SK-N-SH (cell line): ENCODE measurements at regions not wholly inside any gene's neighbourhood (a gene's known extent, or its start where the extent isn't known, plus 50 kb on each side); places are given as distances from the start of the nearest gene placed in this dataset.

Experiments used
- CTCF ChIA-PET: fragments of 300-600, 350-600 bp; formaldehyde crosslinking; extraction: SDS; loops from one replicate; lab custom pipeline; 2021; lab: Yijun Ruan, JAX
- POLR2A ChIA-PET: fragments of 350-600 bp; sonication (Branson Sonifier 250); formaldehyde crosslinking; extraction: SDS; loops from one replicate; lab custom pipeline; 2020; ENCODE audit warnings: antibody characterized with exemption, inconsistent platforms; lab: Yijun Ruan, JAX
- DNase-seq: peaks from one replicate; pipeline ENCODE4 v3.0.0; 2012
- H2AFZ ChIP-seq: fragments of 200-600 bp; sonication (generic); 2 replicates; pipeline ENCODE4 v1.8.1; 2016; ENCODE audit warnings: antibody characterized with exemption, mild to moderate bottlenecking, low read depth
- H3F3A ChIP-seq: fragments of 200-600 bp; sonication (generic); replicated peaks from 2 replicates; pipeline ENCODE3; 2016; ENCODE audit warnings: antibody characterized with exemption, mild to moderate bottlenecking; ENCODE audit not compliant: insufficient read depth
- H3K27ac ChIP-seq, 2 experiments: fragments of 200-500 bp in 1 of 2; fragments of 200-600 bp in 1 of 2; sonication (Bioruptor generic) in 1 of 2; sonication (generic), shearing (Covaris generic) in 1 of 2; 2 replicates each; pipeline versions ENCODE4 v1.5.1 to v1.6.1; 2014 to 2016; ENCODE audit warnings: low read depth in 2 of 2, inconsistent platforms in 1 of 2, low read length in 1 of 2, mild to moderate bottlenecking in 1 of 2, mixed read lengths in 1 of 2
- H3K27me3 ChIP-seq: fragments of 200-600 bp; sonication (generic), shearing (Covaris generic); 2 replicates; pipeline ENCODE4 v1.6.1; 2016; ENCODE audit warnings: mixed run types; ENCODE audit not compliant: insufficient read depth
- H3K36me3 ChIP-seq, 2 experiments: fragments of 200-500 bp in 1 of 2; fragments of 200-600 bp in 1 of 2; sonication (Bioruptor generic) in 1 of 2; sonication (generic) in 1 of 2; replicated peaks in 1 of 2; 2 replicates each; pipeline versions ENCODE3 to v1.5.1; 2014 to 2016; ENCODE audit warnings: low read length in 1 of 2, mild to moderate bottlenecking in 1 of 2; ENCODE audit not compliant: insufficient read depth in 2 of 2, control insufficient read depth in 1 of 2
- H3K4me1 ChIP-seq, 2 experiments: fragments of 200-500 bp in 1 of 2; fragments of 200-600 bp in 1 of 2; sonication (Bioruptor generic) in 1 of 2; sonication (generic), shearing (Covaris generic) in 1 of 2; 2 replicates each; pipeline versions ENCODE4 v1.5.1 to v1.6.1; 2014 to 2016; ENCODE audit warnings: low read depth in 1 of 2, low read length in 1 of 2, mixed run types in 1 of 2; ENCODE audit not compliant: insufficient read depth in 2 of 2, control insufficient read depth in 1 of 2
- H3K4me2 ChIP-seq: fragments of 200-600 bp; sonication (generic), shearing (Covaris generic); 2 replicates; pipeline ENCODE4 v1.6.1; 2017; ENCODE audit warnings: mixed run types
- H3K4me3 ChIP-seq, 2 experiments: fragments of 200-500 bp in 1 of 2; fragments of 200-600 bp in 1 of 2; sonication (Bioruptor generic) in 1 of 2; sonication (generic), shearing (Covaris generic) in 1 of 2; 2 replicates each; pipeline versions ENCODE4 v1.5.1 to v1.8.1; 2014 to 2016; ENCODE audit warnings: low read depth in 2 of 2, inconsistent platforms in 1 of 2, low read length in 1 of 2, mild to moderate bottlenecking in 1 of 2, mixed read lengths in 1 of 2, moderate library complexity in 1 of 2
- H3K79me2 ChIP-seq: fragments of 200-600 bp; sonication (generic); 2 replicates; pipeline ENCODE4 v1.8.1; 2017; ENCODE audit warnings: mild to moderate bottlenecking; ENCODE audit not compliant: insufficient read depth
- H3K9ac ChIP-seq: fragments of 200-600 bp; sonication (generic); 2 replicates; pipeline ENCODE4 v1.6.1; 2017; ENCODE audit warnings: mixed run types
- H3K9me2 ChIP-seq: fragments of 200-600 bp; sonication (generic); 2 replicates; pipeline ENCODE4 v1.6.1; 2017; ENCODE audit warnings: mixed run types
- H3K9me3 ChIP-seq: fragments of 200-600 bp; sonication (generic); 2 replicates; pipeline ENCODE4 v1.6.1; 2017; ENCODE audit warnings: mixed run types, mild to moderate bottlenecking, moderate library complexity
- H4K20me1 ChIP-seq: fragments of 200-600 bp; sonication (generic); 2 replicates; pipeline ENCODE4 v1.6.1; 2017; ENCODE audit warnings: mild to moderate bottlenecking, mixed run types; ENCODE audit not compliant: insufficient read depth
- CHD2 ChIP-seq: fragments of 150-350 bp; IDR thresholded peaks from 2 replicates; pipeline ENCODE4 v1.6.1; 2018; ENCODE audit warnings: low read length; ENCODE audit not compliant: partially characterized antibody
- ELF1 ChIP-seq: IDR thresholded peaks from 2 replicates; pipeline ENCODE4 v1.4.0; 2012
- EZH2phosphoT487 ChIP-seq: fragments of 200-600 bp; sonication (generic); IDR thresholded peaks from 2 replicates; pipeline ENCODE4 v1.6.1; 2017; ENCODE audit warnings: low read depth, mixed run types, mild to moderate bottlenecking, antibody characterized with exemption, moderate library complexity, borderline replicate concordance
- FOXJ3 ChIP-seq: sonication (generic); formaldehyde crosslinking; IDR thresholded peaks from 2 replicates; pipeline ENCODE4 v1.5.1; 2020; ENCODE audit warnings: mild to moderate bottlenecking, missing genetic modification reagents
- FOXM1 ChIP-seq: IDR thresholded peaks from 2 replicates; pipeline ENCODE4 v1.4.0; 2012; ENCODE audit warnings: low read depth, mild to moderate bottlenecking
- GABPA ChIP-seq: IDR thresholded peaks from 2 replicates; pipeline ENCODE4 v1.4.0; 2012; ENCODE audit warnings: low read depth, mild to moderate bottlenecking
- GATA2 ChIP-seq: sonication (generic); formaldehyde crosslinking; IDR thresholded peaks from 2 replicates; pipeline ENCODE4 v1.5.0; 2020; ENCODE audit warnings: mild to moderate bottlenecking, missing genetic modification reagents
- JUND ChIP-seq: IDR thresholded peaks from 2 replicates; pipeline ENCODE4 v1.4.0; 2012
- MEF2A ChIP-seq: IDR thresholded peaks from 2 replicates; pipeline ENCODE4 v1.4.0; 2012; ENCODE audit warnings: low read depth, borderline replicate concordance
- MXI1 ChIP-seq: IDR thresholded peaks from 2 replicates; pipeline ENCODE4 v1.6.1; 2012; ENCODE audit warnings: mild to moderate bottlenecking, low read depth, low read length, improper control_type of control experiment
- NRF1 ChIP-seq: IDR thresholded peaks from 2 replicates; pipeline ENCODE4 v1.6.1; 2012; ENCODE audit warnings: low read depth, mild to moderate bottlenecking, low read length
- POLR2AphosphoS5 ChIP-seq: IDR thresholded peaks from 2 replicates; pipeline ENCODE4 v1.6.1; 2012; ENCODE audit warnings: low read depth, low read length
- RAD21 ChIP-seq: IDR thresholded peaks from 2 replicates; pipeline ENCODE4 v1.6.1; 2012; ENCODE audit warnings: mild to moderate bottlenecking, low read length
- SMC3 ChIP-seq: IDR thresholded peaks from 2 replicates; pipeline ENCODE4 v1.6.1; 2012; ENCODE audit warnings: low read depth, low read length, improper control_type of control experiment
- TEAD4 ChIP-seq: IDR thresholded peaks from 2 replicates; pipeline ENCODE4 v1.4.0; 2012; ENCODE audit warnings: mild to moderate bottlenecking, borderline replicate concordance; ENCODE audit not compliant: insufficient read depth
- YY1 ChIP-seq: IDR thresholded peaks from 2 replicates; pipeline ENCODE4 v1.4.0; 2012; ENCODE audit warnings: low read depth, mild to moderate bottlenecking
- WGBS: methylation state at CpG from one replicate; pipeline ENCODE4 v1.1.6; 2017; ENCODE audit warnings: low lambda C conversion rate; 5-methylcytosine and 5-hydroxymethylcytosine counted together
- TF ChIP-seq, protein P1 (sequence below): IDR thresholded peaks from 2 replicates; pipeline ENCODE4 v1.4.0; 2012; ENCODE audit warnings: low read depth
- TF ChIP-seq, protein P2 (sequence below): IDR thresholded peaks from 2 replicates; pipeline ENCODE4; 2012
- TF ChIP-seq, protein P3 (sequence below): IDR thresholded peaks from 2 replicates; pipeline ENCODE4 v1.4.0; 2012; ENCODE audit warnings: low read depth, borderline replicate concordance

DNA sequence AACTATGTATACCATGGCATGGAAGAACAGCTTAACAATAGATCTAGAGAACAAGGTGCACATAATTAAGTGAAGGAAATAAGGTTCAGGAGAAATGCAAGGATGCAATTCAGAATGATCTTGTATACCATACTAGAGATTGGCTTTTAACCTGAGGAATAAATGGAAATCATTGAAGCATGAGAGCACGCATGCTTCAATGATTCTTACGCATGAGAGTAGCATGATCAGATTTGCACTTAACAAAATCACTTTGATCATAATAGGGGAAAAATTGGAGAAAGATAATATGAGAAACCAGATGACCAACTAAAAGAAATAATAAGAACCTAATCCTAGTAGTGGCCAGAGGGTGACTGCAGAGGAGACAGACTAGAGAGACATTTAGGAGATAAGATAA lies 133.3 kb upstream of the FSCB start:
- TF ChIP-seq YY1 (no peak), MEF2A (no peak), MXI1 (no peak), GATA2 (CRISPR knock-in tag) (no peak), POLR2AphosphoS5 (no peak), FOXM1 (no peak), RAD21 (no peak)
- TF ChIP-seq, protein P1, sequence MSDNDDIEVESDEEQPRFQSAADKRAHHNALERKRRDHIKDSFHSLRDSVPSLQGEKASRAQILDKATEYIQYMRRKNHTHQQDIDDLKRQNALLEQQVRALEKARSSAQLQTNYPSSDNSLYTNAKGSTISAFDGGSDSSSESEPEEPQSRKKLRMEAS, result no peak
- TF ChIP-seq, protein P2, sequence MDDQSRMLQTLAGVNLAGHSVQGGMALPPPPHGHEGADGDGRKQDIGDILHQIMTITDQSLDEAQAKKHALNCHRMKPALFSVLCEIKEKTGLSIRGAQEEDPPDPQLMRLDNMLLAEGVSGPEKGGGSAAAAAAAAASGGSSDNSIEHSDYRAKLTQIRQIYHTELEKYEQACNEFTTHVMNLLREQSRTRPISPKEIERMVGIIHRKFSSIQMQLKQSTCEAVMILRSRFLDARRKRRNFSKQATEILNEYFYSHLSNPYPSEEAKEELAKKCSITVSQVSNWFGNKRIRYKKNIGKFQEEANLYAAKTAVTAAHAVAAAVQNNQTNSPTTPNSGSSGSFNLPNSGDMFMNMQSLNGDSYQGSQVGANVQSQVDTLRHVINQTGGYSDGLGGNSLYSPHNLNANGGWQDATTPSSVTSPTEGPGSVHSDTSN, result no peak
- H3K27ac ChIP-seq, result no peak overlapping the region
- 20% methylated on average over 2 of the region's 2 CpGs for WGBS
- no peaks in the 10 kb centered on the region for H4K20me1 ChIP-seq
- no peaks in the 10 kb centered on the region for H3K27me3 ChIP-seq
- no peaks in the 10 kb centered on the region for H3K79me2 ChIP-seq
- no peaks in the 10 kb centered on the region for H3K9me3 ChIP-seq
- H3K4me1 ChIP-seq, result no peaks in the 10 kb centered on the region; a peak in 1 of 4 replicates
- H3K4me2 ChIP-seq, result no peak overlapping the region
- H2AFZ ChIP-seq, result no peak overlapping the region
- no peak for DNase-seq
- H3K4me3 ChIP-seq, result no peak overlapping the region
- ChIA-PET POLR2A (no interaction called here), CTCF (no interaction called here)
- no peak overlapping the region for H3K9ac ChIP-seq
- no peaks in the 10 kb centered on the region for H3F3A ChIP-seq
- H3K9me2 ChIP-seq, result no peaks in the 10 kb centered on the region
- H3K36me3 ChIP-seq, result no peaks in the 10 kb centered on the region

- H3K27me3 ChIP-seq, result no peaks in the 10 kb centered on the region
- 3% methylated on average over 5 of the region's 5 CpGs for WGBS
- no peak overlapping the region for H3K9ac ChIP-seq
Measured at GRCh38 chr14:44639781-44640385, 132.8 kb upstream of the FSCB start.

More at GRCh38 chr14:44639781-44640385, 132.8 kb upstream of the FSCB start:
- H3K4me2 ChIP-seq, result no peak overlapping the region
- no peak overlapping the region for H3K27ac ChIP-seq
- no peaks in the 10 kb centered on the region for H3K9me2 ChIP-seq
- DNase-seq, result no peak
- POLR2A ChIA-PET, result no interaction called here
- no peaks in the 10 kb centered on the region for H3K79me2 ChIP-seq
- no peaks in the 10 kb centered on the region for H3F3A ChIP-seq
- TF ChIP-seq EZH2phosphoT487, result no peak
- TF ChIP-seq CHD2, result no peak
- no peak for TF ChIP-seq YY1
- TF ChIP-seq, protein P1, result no peak
- no peak for TF ChIP-seq SMC3
- no peak for TF ChIP-seq JUND
- TF ChIP-seq FOXJ3 (CRISPR knock-in tag), result no peak
- TF ChIP-seq ELF1, result no peak
- no peak for TF ChIP-seq RAD21
- TF ChIP-seq, protein P3, sequence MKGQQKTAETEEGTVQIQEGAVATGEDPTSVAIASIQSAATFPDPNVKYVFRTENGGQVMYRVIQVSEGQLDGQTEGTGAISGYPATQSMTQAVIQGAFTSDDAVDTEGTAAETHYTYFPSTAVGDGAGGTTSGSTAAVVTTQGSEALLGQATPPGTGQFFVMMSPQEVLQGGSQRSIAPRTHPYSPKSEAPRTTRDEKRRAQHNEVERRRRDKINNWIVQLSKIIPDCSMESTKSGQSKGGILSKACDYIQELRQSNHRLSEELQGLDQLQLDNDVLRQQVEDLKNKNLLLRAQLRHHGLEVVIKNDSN, result no peak
- TF ChIP-seq TEAD4, result no peak
- no peak for TF ChIP-seq GABPA
- no peak for TF ChIP-seq FOXM1
- TF ChIP-seq NRF1, result no peak
- TF ChIP-seq, all 33 proteins: peak for 0
- H2AFZ ChIP-seq, result no peak overlapping the region
- no peak overlapping the region for H3K4me3 ChIP-seq
- H3K4me1 ChIP-seq, result no peaks in the 10 kb centered on the region; a peak in 1 of 4 replicates
- no peaks in the 10 kb centered on the region for H4K20me1 ChIP-seq
- CTCF ChIA-PET, result no interaction called here
- no peaks in the 10 kb centered on the region for H3K9me3 ChIP-seq
- no peaks in the 10 kb centered on the region for H3K36me3 ChIP-seq
